Neuronal stem cell (in vitro differentiated cells): ENCODE measurements at regions not wholly inside any gene's neighbourhood (a gene's known extent, or its start where the extent isn't known, plus 50 kb on each side); places are given as distances from the start of the nearest gene placed in this dataset.

Experiments
- DNase-seq: peaks from one replicate; pipeline ENCODE4 v3.0.0-alpha.2; 2013; ENCODE audit warnings: low spot score
- H2AFZ ChIP-seq: one replicate; pipeline ENCODE4 v1.6.1; 2013; ENCODE audit warnings: mild to moderate bottlenecking, low read length, inconsistent platforms
- H2AK5ac ChIP-seq: 2 replicates; pipeline ENCODE4 v1.6.1; 2013; ENCODE audit warnings: low read depth, mild to moderate bottlenecking, inconsistent platforms, low read length, moderate library complexity, mixed read lengths
- H2BK120ac ChIP-seq: 2 replicates; pipeline ENCODE4 v1.6.1; 2013; ENCODE audit warnings: low read depth, mild to moderate bottlenecking, inconsistent platforms, low read length, moderate library complexity, mixed read lengths
- H2BK12ac ChIP-seq: one replicate; pipeline ENCODE4 v1.6.1; 2013; ENCODE audit warnings: low read length, inconsistent platforms
- H2BK15ac ChIP-seq: 2 replicates; pipeline ENCODE4 v1.6.1; 2013; ENCODE audit warnings: mild to moderate bottlenecking, low read length, inconsistent platforms, mixed read lengths
- H2BK5ac ChIP-seq: one replicate; pipeline ENCODE4 v1.6.1; 2013; ENCODE audit warnings: inconsistent platforms, mild to moderate bottlenecking, low read length, moderate library complexity
- H3K14ac ChIP-seq: one replicate; pipeline ENCODE4 v1.6.1; 2013; ENCODE audit warnings: low read length, inconsistent platforms
- H3K18ac ChIP-seq: 2 replicates; pipeline ENCODE4 v1.6.1; 2013; ENCODE audit warnings: low read length, inconsistent platforms
- H3K23ac ChIP-seq: 2 replicates; pipeline ENCODE4 v1.6.1; 2013; ENCODE audit warnings: low read depth, mild to moderate bottlenecking, mixed read lengths, low read length, inconsistent platforms; ENCODE audit not compliant: poor library complexity
- H3K27ac ChIP-seq: replicated peaks from 3 replicates; pipeline ENCODE4 v1.5.1; 2013; ENCODE audit warnings: low read length, inconsistent platforms
- H3K27me3 ChIP-seq, 3 experiments: 2 replicates each; pipeline ENCODE4 v1.6.1; 2013; ENCODE audit warnings: low read length in 3 of 3, mild to moderate bottlenecking in 2 of 3, inconsistent platforms in 1 of 3, low read depth in 1 of 3, mixed read lengths in 1 of 3, moderate library complexity in 1 of 3; ENCODE audit not compliant: control insufficient read depth in 3 of 3, insufficient read depth in 3 of 3
- H3K36me3 ChIP-seq, 2 donors: replicated peaks in 1 of 2; 2 replicates each; pipeline ENCODE4 v1.6.1; 2013; ENCODE audit warnings: low read length in 2 of 2; ENCODE audit not compliant: control insufficient read depth in 2 of 2, insufficient read depth in 2 of 2
- H3K4ac ChIP-seq: 2 replicates; pipeline ENCODE4 v1.6.1; 2013; ENCODE audit warnings: inconsistent platforms, mild to moderate bottlenecking, low read length, moderate library complexity
- H3K4me1 ChIP-seq, 2 donors: 1 replicate in 1 of 2; 2 replicates in 1 of 2; pipeline ENCODE4 v1.6.1; 2013; ENCODE audit warnings: low read length in 2 of 2, low read depth in 1 of 2; ENCODE audit not compliant: control insufficient read depth in 2 of 2, insufficient read depth in 1 of 2
- H3K4me2 ChIP-seq: one replicate; pipeline ENCODE4 v1.6.1; 2013; ENCODE audit warnings: mild to moderate bottlenecking, low read length, inconsistent platforms; ENCODE audit not compliant: insufficient read depth, poor library complexity, severe bottlenecking
- H3K4me3 ChIP-seq, 2 donors: 2 replicates each; pipeline ENCODE4 v1.5.1; 2013; ENCODE audit warnings: low read length in 2 of 2, mild to moderate bottlenecking in 2 of 2, inconsistent platforms in 1 of 2, moderate library complexity in 1 of 2
- H3K79me1 ChIP-seq: one replicate; pipeline ENCODE4 v1.6.1; 2013; ENCODE audit warnings: low read depth, mild to moderate bottlenecking, inconsistent platforms, low read length, moderate library complexity
- H3K9ac ChIP-seq: one replicate; pipeline ENCODE4 v1.6.1; 2013; ENCODE audit warnings: mild to moderate bottlenecking, low read depth, low read length, inconsistent platforms; ENCODE audit not compliant: poor library complexity
- H3K9me3 ChIP-seq, 2 donors: replicated peaks in 1 of 2; 2 replicates each; pipeline versions ENCODE3 to v1.6.1; 2013; ENCODE audit warnings: low read length in 2 of 2, mild to moderate bottlenecking in 2 of 2, inconsistent platforms in 1 of 2, low read depth in 1 of 2, mixed read lengths in 1 of 2, moderate library complexity in 1 of 2; ENCODE audit not compliant: control insufficient read depth in 2 of 2, insufficient read depth in 1 of 2
- H4K8ac ChIP-seq: one replicate; pipeline ENCODE4 v1.6.1; 2013; ENCODE audit warnings: low read depth, mild to moderate bottlenecking, inconsistent platforms, low read length, moderate library complexity
- H4K91ac ChIP-seq: one replicate; pipeline ENCODE4 v1.6.1; 2013; ENCODE audit warnings: low read length, low read depth, mild to moderate bottlenecking, inconsistent platforms; ENCODE audit not compliant: poor library complexity
- WGBS, 2 donors: extraction: QIAGEN DNeasy Blood & Tissue Kit; methylation state at CpG; one replicate each; pipeline ENCODE4 v1.1.7; 2013; ENCODE audit warnings: missing lambda C conversion rate in 2 of 2, mixed read lengths in 1 of 2; ENCODE audit not compliant: insufficient read length in 2 of 2, insufficient replicate concordance in 1 of 2; ENCODE audit errors: extremely low coverage in 2 of 2; 5-methylcytosine and 5-hydroxymethylcytosine counted together

- no peak overlapping the region for H4K8ac ChIP-seq
- no peak overlapping the region for H2AK5ac ChIP-seq
- H3K9me3 ChIP-seq: no peaks in the 10 kb centered on the region
- no peak overlapping the region for H3K27ac ChIP-seq
- H4K91ac ChIP-seq: no peak overlapping the region
- no peak overlapping the region for H2BK15ac ChIP-seq
- no peak overlapping the region for H3K14ac ChIP-seq
- no peaks in the 10 kb centered on the region for H3K36me3 ChIP-seq
- no peak overlapping the region for H3K18ac ChIP-seq
- H2BK5ac ChIP-seq: no peak overlapping the region
- no peaks in the 10 kb centered on the region for H3K27me3 ChIP-seq
- WGBS, 2 donors: no CpG with 5 or more reads among the region's 7 CpGs
- H3K4me2 ChIP-seq: no peak overlapping the region
- no peak overlapping the region for H2BK12ac ChIP-seq
- no peak overlapping the region for H3K23ac ChIP-seq
- no peaks in the 10 kb centered on the region for H3K4me1 ChIP-seq
- peak overlapping the region; percentile 0 for H2AFZ ChIP-seq
- H3K9ac ChIP-seq: no peak overlapping the region
- no peak for DNase-seq
- H3K79me1 ChIP-seq: no peaks in the 10 kb centered on the region
- no peak overlapping the region for H2BK120ac ChIP-seq
- H3K4me3 ChIP-seq: no peak overlapping the region
- no peak overlapping the region for H3K4ac ChIP-seq
Measured at GRCh38 chr10:32132357-32132946, 76.2 kb upstream of the KIF5B start.

- Histone ChIP-seq H3K18ac (no peak overlapping the region), H3K79me1 (no peaks in the 10 kb centered on the region), H3K27ac (no peak overlapping the region), H3K4me1 (no peaks in the 10 kb centered on the region), H2BK12ac (no peak overlapping the region), H3K4ac (no peak overlapping the region), H2BK120ac (no peak overlapping the region), H3K27me3 (no peaks in the 10 kb centered on the region), H3K4me2 (no peak overlapping the region), H3K4me3 (no peak overlapping the region), H3K9ac (no peak overlapping the region), H2AK5ac (no peak overlapping the region), H2BK15ac (no peak overlapping the region), H3K9me3 (no peaks in the 10 kb centered on the region), H3K14ac (no peak overlapping the region), H4K8ac (no peak overlapping the region), H2BK5ac (no peak overlapping the region), H3K23ac (no peak overlapping the region), H2AFZ (no peak overlapping the region), H3K36me3 (no peaks in the 10 kb centered on the region), H4K91ac (no peak overlapping the region)
- no peak for DNase-seq
- no CpG with 5 or more reads among the region's 3 CpGs for WGBS, 2 donors
Measured at GRCh38 chr10:32131388-32131787, 75.2 kb upstream of the KIF5B start.

GRCh38 chr10:32130788-32131187, 74.6 kb upstream of the KIF5B start:
- no CpG with 5 or more reads among the region's 2 CpGs for WGBS, 2 donors
- Histone ChIP-seq H3K18ac (no peak overlapping the region), H3K4ac (no peak overlapping the region), H2BK5ac (no peak overlapping the region), H2BK12ac (no peak overlapping the region), H3K4me1 (no peaks in the 10 kb centered on the region), H3K9ac (no peak overlapping the region), H2AK5ac (no peak overlapping the region), H3K14ac (no peak overlapping the region), H3K4me3 (no peak overlapping the region), H3K23ac (no peak overlapping the region), H3K27me3 (no peaks in the 10 kb centered on the region), H3K4me2 (no peak overlapping the region), H3K36me3 (no peaks in the 10 kb centered on the region), H2AFZ (no peak overlapping the region), H3K27ac (no peak overlapping the region), H3K79me1 (no peaks in the 10 kb centered on the region), H2BK15ac (no peak overlapping the region), H4K8ac (no peak overlapping the region), H3K9me3 (no peaks in the 10 kb centered on the region), H4K91ac (no peak overlapping the region), H2BK120ac (no peak overlapping the region)
- DNase-seq: no peak

GRCh38 chr10:32125023-32125422, 68.8 kb upstream of the KIF5B start:
- no peak overlapping the region for H2BK5ac ChIP-seq
- H3K4me3 ChIP-seq: no peak overlapping the region
- DNase-seq: no peak
- no peak overlapping the region for H2AFZ ChIP-seq
- H3K4me2 ChIP-seq: no peak overlapping the region
- H3K79me1 ChIP-seq: no peaks in the 10 kb centered on the region
- no peaks in the 10 kb centered on the region for H3K27me3 ChIP-seq
- H3K23ac ChIP-seq: no peak overlapping the region
- H3K4me1 ChIP-seq: no peaks in the 10 kb centered on the region
- H3K36me3 ChIP-seq: no peaks in the 10 kb centered on the region
- H3K27ac ChIP-seq: no peak overlapping the region
- H2BK15ac ChIP-seq: no peak overlapping the region
- no peak overlapping the region for H2BK120ac ChIP-seq
- H3K18ac ChIP-seq: no peak overlapping the region
- H3K14ac ChIP-seq: no peak overlapping the region
- H3K9me3 ChIP-seq: peaks cover 0 to 3% of the 10 kb centered on the region in 2 donors
- no peak overlapping the region for H4K91ac ChIP-seq
- H4K8ac ChIP-seq: no peak overlapping the region
- no CpG with 5 or more reads among the region's 7 CpGs for WGBS, 2 donors
- H2BK12ac ChIP-seq: no peak overlapping the region
- no peak overlapping the region for H3K9ac ChIP-seq
- no peak overlapping the region for H3K4ac ChIP-seq
- no peak overlapping the region for H2AK5ac ChIP-seq
